G401 (cell line): ENCODE measurements at regions not wholly inside any gene's neighbourhood (a gene's known extent, or its start where the extent isn't known, plus 50 kb on each side); places are given as distances from the start of the nearest gene placed in this dataset.
A peak's percentile ranks its signal among the peaks of the same experiment; 100 is the strongest.

Source experiments
- DNase-seq: peaks from one replicate; pipeline ENCODE4 v3.0.0-alpha.2; 2015; ENCODE audit warnings: low spot score
- in situ Hi-C: cut with HindIII; loops from 2 replicates; pipeline ENCODE4 v1.10.0; 2016; ENCODE audit warnings: low sequenced_read_pairs, mixed read lengths

GRCh38 chr20:16678779-16679178 lies 51.0 kb upstream of the SNRPB2 start:
- in situ Hi-C loops: no loop called here
- no peak for DNase-seq

GRCh38 chr20:16676891-16677290 lies 52.9 kb upstream of the SNRPB2 start:
- DNase-seq: no peak
- in situ Hi-C loops: no loop called here

GRCh38 chr20:16675001-16675564 lies 54.7 kb upstream of the SNRPB2 start:
- in situ Hi-C loops: no loop called here
- no peak for DNase-seq

GRCh38 chr20:16674243-16674642 lies 55.6 kb upstream of the SNRPB2 start:
- DNase-seq: no peak
- in situ Hi-C loops: no loop called here

GRCh38 chr20:16672299-16672698 lies 57.5 kb upstream of the SNRPB2 start:
- in situ Hi-C loops: no loop called here
- no peak for DNase-seq

GRCh38 chr20:16671753-16672152 lies 58.1 kb upstream of the SNRPB2 start:
- in situ Hi-C loops: no loop called here
- peak; percentile 17 for DNase-seq

- in situ Hi-C loops: no loop called here
- DNase-seq: no peak
Observed at GRCh38 chr20:16666272-16666671, 63.6 kb upstream of the SNRPB2 start.

- in situ Hi-C loops: no loop called here
- DNase-seq: no peak
Observed at GRCh38 chr20:16664020-16664419, 65.8 kb upstream of the SNRPB2 start.

- in situ Hi-C loops: no loop called here
- DNase-seq: no peak
Observed at GRCh38 chr20:16662467-16662866, 67.4 kb upstream of the SNRPB2 start.

GRCh38 chr20:16661756-16662155 lies 68.1 kb upstream of the SNRPB2 start:
- in situ Hi-C loops: no loop called here

GRCh38 chr20:16654858-16655535 lies 74.8 kb upstream of the SNRPB2 start:
- DNase-seq: peak; percentile 32
- in situ Hi-C loops: no loop called here

More at GRCh38 chr20:16661756-16662155, 68.1 kb upstream of the SNRPB2 start:
- DNase-seq: peak; percentile 94

GRCh38 chr20:16653266-16653665 lies 76.6 kb upstream of the SNRPB2 start:
- in situ Hi-C loops: no loop called here
- DNase-seq: no peak

- in situ Hi-C loops: no loop called here
- no peak for DNase-seq
Observed at GRCh38 chr20:16647875-16648597, 74.8 kb upstream of the KIF16B start.

GRCh38 chr20:16641511-16642023 lies 68.3 kb upstream of the KIF16B start:
- no peak for DNase-seq
- in situ Hi-C loops: no loop called here

- no peak for DNase-seq
- in situ Hi-C loops: no loop called here
Observed at GRCh38 chr20:16639027-16639941, 66.0 kb upstream of the KIF16B start.

- in situ Hi-C loops: no loop called here
- no peak for DNase-seq
Observed at GRCh38 chr20:16637797-16638196, 64.5 kb upstream of the KIF16B start.

- in situ Hi-C loops: no loop called here
Observed at GRCh38 chr20:16626849-16627248, 53.6 kb upstream of the KIF16B start.

GRCh38 chr20:16624106-16624505 lies 50.9 kb upstream of the KIF16B start:
- in situ Hi-C loops: no loop called here

More at GRCh38 chr20:16626849-16627248, 53.6 kb upstream of the KIF16B start:
- DNase-seq: no peak

More at GRCh38 chr20:16624106-16624505, 50.9 kb upstream of the KIF16B start:
- DNase-seq: no peak
